Natural killer cell (primary cell): ENCODE measurements at regions not wholly inside any gene's neighbourhood (a gene's known extent, or its start where the extent isn't known, plus 50 kb on each side); places are given as distances from the start of the nearest gene placed in this dataset.

Experiments used
- ATAC-seq, 3 donors: fragments of 150-1000 bp in 2 of 3; fragments of 200-7000 bp in 1 of 3; cut with Tn5 transposase; 1 replicate in 1 of 3; 2 replicates in 2 of 3; pipeline ENCODE4 v1.10.0; 2021; ENCODE audit warnings: mild to moderate bottlenecking in 2 of 3, moderate library complexity in 2 of 3
- DNase-seq, 2 donors: peaks; one replicate each; pipeline versions ENCODE4 v3.0.0 to v3.0.0-alpha.2; 2013 to 2021; ENCODE audit warnings: mixed read lengths in 1 of 2
- H3K27ac ChIP-seq: one replicate; pipeline ENCODE4 v1.5.1; 2013; ENCODE audit warnings: mild to moderate bottlenecking, low read length
- H3K27me3 ChIP-seq: one replicate; pipeline ENCODE4 v1.6.1; 2013; ENCODE audit warnings: low read length; ENCODE audit not compliant: control insufficient read depth, insufficient read depth
- H3K36me3 ChIP-seq: one replicate; pipeline ENCODE4 v1.6.1; 2013; ENCODE audit warnings: low read length; ENCODE audit not compliant: control insufficient read depth, insufficient read depth
- H3K4me1 ChIP-seq: one replicate; pipeline ENCODE4 v1.6.1; 2013; ENCODE audit warnings: low read length; ENCODE audit not compliant: control insufficient read depth, insufficient read depth
- H3K4me3 ChIP-seq: one replicate; pipeline ENCODE4 v1.5.1; 2013; ENCODE audit warnings: low read length
- H3K9me3 ChIP-seq: one replicate; pipeline ENCODE4 v1.6.1; 2013; ENCODE audit warnings: low read length; ENCODE audit not compliant: control insufficient read depth, insufficient read depth
- H3K27ac Mint-ChIP-seq, 2 donors: one replicate each; pipeline ENCODE4 v1.8.0; 2022; ENCODE audit warnings: mild to moderate bottlenecking in 2 of 2, mixed read lengths in 2 of 2, moderate library complexity in 1 of 2
- H3K27me3 Mint-ChIP-seq, 2 donors: one replicate each; pipeline ENCODE4 v1.8.0; 2022; ENCODE audit warnings: low read depth in 2 of 2, mixed read lengths in 2 of 2
- H3K36me3 Mint-ChIP-seq: one replicate; pipeline ENCODE4 v1.8.0; 2022; ENCODE audit warnings: mixed read lengths
- H3K4me1 Mint-ChIP-seq, 2 donors: one replicate each; pipeline ENCODE4 v1.8.0; 2022; ENCODE audit warnings: mixed read lengths in 2 of 2
- H3K4me3 Mint-ChIP-seq: one replicate; pipeline ENCODE4 v1.8.0; 2022; ENCODE audit warnings: mild to moderate bottlenecking, moderate library complexity, mixed read lengths
- H3K9me3 Mint-ChIP-seq, 2 donors: one replicate each; pipeline ENCODE4 v1.8.0; 2022; ENCODE audit warnings: mixed read lengths in 2 of 2
- WGBS: methylation state at CpG from one replicate; pipeline ENCODE4 v1.1.7; 2013; ENCODE audit warnings: missing lambda C conversion rate; ENCODE audit not compliant: insufficient coverage; 5-methylcytosine and 5-hydroxymethylcytosine counted together
- intact Hi-C: fragments of 100-400 bp; cut with micrococcal nuclease; formaldehyde crosslinking; loops from one replicate; pipeline ENCODE4 v1.14.2; 2022
- TF ChIP-seq, protein P1 (sequence below): fragments of 200-600 bp; IDR thresholded peaks from one replicate; pipeline ENCODE4 v1.8.0; 2022; ENCODE audit warnings: antibody characterized with exemption

DNA sequence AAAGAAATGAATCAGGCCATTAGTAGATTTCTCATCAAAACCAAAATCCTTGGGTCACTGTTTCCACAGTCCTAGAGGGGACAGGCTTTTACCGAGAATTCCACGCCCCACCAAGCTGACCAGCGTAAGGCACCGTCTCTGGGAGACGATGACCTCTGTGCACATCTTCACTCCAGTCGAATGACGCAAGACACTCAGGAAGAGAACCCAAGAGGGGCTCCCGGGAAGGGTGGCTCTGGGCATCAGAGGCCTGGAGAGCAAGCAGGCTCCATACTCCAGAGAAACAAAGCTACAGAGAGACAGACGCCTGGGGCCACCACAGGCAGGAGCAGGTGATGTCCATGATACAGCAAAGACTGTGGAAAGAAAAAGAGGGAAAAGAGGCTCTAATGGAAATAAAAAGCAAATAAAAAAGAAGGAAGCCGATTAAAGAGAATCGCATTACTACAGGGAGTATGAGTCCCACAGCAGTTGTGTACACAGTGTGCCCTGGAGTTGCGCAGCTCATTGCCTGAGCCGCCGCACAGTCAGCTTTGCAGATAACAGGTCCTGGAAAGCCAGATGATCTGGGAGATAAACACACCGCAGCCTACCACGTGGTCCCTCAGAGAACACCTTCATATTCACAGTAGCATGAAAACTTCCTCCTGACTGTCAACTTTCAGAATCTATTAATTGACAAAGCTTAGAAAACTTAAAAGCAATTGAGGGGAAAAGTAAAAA, 572.7 kb upstream of the SALL3 start:
- WGBS = 54% methylated on average over 16 of the region's 16 CpGs
- Histone ChIP-seq H3K27ac (no peak overlapping the region), H3K4me1 (no peaks in the 10 kb centered on the region), H3K36me3 (no peaks in the 10 kb centered on the region), H3K27me3 (no peaks in the 10 kb centered on the region), H3K9me3 (no peaks in the 10 kb centered on the region), H3K4me3 (no peak overlapping the region)
- H3K27ac Mint-ChIP-seq = no peak overlapping the region
- no peak overlapping the region for H3K4me3 Mint-ChIP-seq
- peaks cover 9% of the 10 kb centered on the region in 2 donors for H3K4me1 Mint-ChIP-seq
- ATAC-seq = no peak
- TF ChIP-seq, protein P1, sequence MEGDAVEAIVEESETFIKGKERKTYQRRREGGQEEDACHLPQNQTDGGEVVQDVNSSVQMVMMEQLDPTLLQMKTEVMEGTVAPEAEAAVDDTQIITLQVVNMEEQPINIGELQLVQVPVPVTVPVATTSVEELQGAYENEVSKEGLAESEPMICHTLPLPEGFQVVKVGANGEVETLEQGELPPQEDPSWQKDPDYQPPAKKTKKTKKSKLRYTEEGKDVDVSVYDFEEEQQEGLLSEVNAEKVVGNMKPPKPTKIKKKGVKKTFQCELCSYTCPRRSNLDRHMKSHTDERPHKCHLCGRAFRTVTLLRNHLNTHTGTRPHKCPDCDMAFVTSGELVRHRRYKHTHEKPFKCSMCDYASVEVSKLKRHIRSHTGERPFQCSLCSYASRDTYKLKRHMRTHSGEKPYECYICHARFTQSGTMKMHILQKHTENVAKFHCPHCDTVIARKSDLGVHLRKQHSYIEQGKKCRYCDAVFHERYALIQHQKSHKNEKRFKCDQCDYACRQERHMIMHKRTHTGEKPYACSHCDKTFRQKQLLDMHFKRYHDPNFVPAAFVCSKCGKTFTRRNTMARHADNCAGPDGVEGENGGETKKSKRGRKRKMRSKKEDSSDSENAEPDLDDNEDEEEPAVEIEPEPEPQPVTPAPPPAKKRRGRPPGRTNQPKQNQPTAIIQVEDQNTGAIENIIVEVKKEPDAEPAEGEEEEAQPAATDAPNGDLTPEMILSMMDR = no peak
- no peaks in the 10 kb centered on the region for H3K36me3 Mint-ChIP-seq
- DNase-seq = no peak
- H3K9me3 Mint-ChIP-seq = no peaks in the 10 kb centered on the region
- H3K27me3 Mint-ChIP-seq = peaks cover 10 to 20% of the 10 kb centered on the region in 2 donors
- intact Hi-C loops = no loop called here

DNA sequence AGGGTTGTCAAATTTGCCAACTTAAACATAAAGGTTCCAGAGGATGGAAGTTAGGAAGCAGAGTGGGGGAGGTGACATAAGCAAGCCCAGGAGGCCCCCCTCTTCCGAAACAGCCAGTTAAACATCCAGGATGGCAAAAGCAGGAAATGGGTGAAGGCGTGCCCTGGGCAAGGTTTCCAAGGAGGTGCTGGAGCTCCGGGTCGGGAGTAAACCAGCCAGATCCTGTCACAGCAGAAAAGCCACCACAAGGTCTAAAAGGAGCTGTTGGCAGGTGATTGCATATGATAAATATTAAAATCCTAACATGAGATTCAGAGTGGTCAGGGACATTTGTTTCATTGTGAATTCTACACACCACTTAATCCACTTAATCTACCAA, 572.2 kb upstream of the SALL3 start:
- Mint-ChIP-seq H3K27me3 (peaks cover 10 to 20% of the 10 kb centered on the region in 2 donors), H3K36me3 (no peaks in the 10 kb centered on the region), H3K27ac (no peak overlapping the region), H3K4me1 (peaks cover 9% of the 10 kb centered on the region in 2 donors), H3K9me3 (no peaks in the 10 kb centered on the region), H3K4me3 (no peak overlapping the region)
- WGBS = 7% methylated on average over 4 of the region's 4 CpGs
- no peak overlapping the region for H3K4me3 ChIP-seq
- H3K27ac ChIP-seq = no peak overlapping the region
- intact Hi-C loops = no loop called here
- H3K4me1 ChIP-seq = no peaks in the 10 kb centered on the region
- H3K27me3 ChIP-seq = no peaks in the 10 kb centered on the region
- H3K9me3 ChIP-seq = no peaks in the 10 kb centered on the region
- DNase-seq (no peak), ATAC-seq (no peak)
- no peaks in the 10 kb centered on the region for H3K36me3 ChIP-seq
- TF ChIP-seq, protein P1 = no peak

DNA sequence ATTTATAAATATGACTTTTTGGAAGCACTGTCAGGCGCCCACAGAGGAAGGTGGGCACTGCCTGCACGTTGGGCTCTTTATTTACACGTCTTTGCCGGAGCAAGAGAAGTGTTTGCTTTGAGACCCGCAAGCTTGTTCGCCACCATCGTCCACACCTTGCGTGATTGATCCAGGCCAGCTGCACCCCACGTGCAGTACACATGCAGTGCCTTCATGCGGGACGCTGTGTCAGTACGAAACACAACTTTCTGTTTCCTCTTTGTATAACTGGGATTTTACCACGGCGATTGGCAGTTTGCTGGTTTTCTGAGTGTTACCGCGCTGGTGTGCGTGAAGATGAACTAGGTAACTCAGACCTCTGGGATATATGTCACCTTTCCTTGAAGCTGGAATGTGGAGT, 571.0 kb upstream of the SALL3 start:
- Histone ChIP-seq H3K9me3 (no peaks in the 10 kb centered on the region), H3K4me1 (no peaks in the 10 kb centered on the region), H3K27me3 (no peaks in the 10 kb centered on the region), H3K4me3 (no peak overlapping the region), H3K27ac (no peak overlapping the region), H3K36me3 (no peaks in the 10 kb centered on the region)
- intact Hi-C loops = no loop called here
- Mint-ChIP-seq H3K4me1 (peaks cover 9% of the 10 kb centered on the region in 2 donors), H3K4me3 (no peak overlapping the region), H3K27me3 (peaks cover 10 to 20% of the 10 kb centered on the region in 2 donors), H3K9me3 (no peaks in the 10 kb centered on the region), H3K36me3 (no peaks in the 10 kb centered on the region), H3K27ac (no peak overlapping the region)
- no peak for ATAC-seq
- 87% methylated on average over 17 of the region's 17 CpGs for WGBS
- TF ChIP-seq, protein P1 = no peak
- no peak for DNase-seq
